Omental fat pad (tissue), 3 donors: ENCODE measurements at regions not wholly inside any gene's neighbourhood (a gene's known extent, or its start where the extent isn't known, plus 50 kb on each side); places are given as distances from the start of the nearest gene placed in this dataset.

Source experiments
- ATAC-seq: fragments of 150-250 bp; one replicate; pipeline ENCODE4 v1.9.1; 2016; ENCODE audit warnings: mild to moderate bottlenecking, moderate library complexity; ENCODE audit not compliant: low FRiP score
- DNase-seq: peaks from one replicate; pipeline ENCODE4 v3.0.0-alpha.2; 2019; ENCODE audit warnings: low spot score
- CTCF ChIP-seq, 3 donors: fragments of 450-650 bp; IDR thresholded peaks; one replicate each; pipeline ENCODE4 v1.5.1; 2016 to 2017; ENCODE audit warnings: antibody characterized with exemption in 3 of 3, mild to moderate bottlenecking in 3 of 3, moderate library complexity in 2 of 3

- ATAC-seq (no peak), DNase-seq (no peak)
- no peak for TF ChIP-seq CTCF (IDR thresholded peaks at IDR 0.05)
These were observed 185.2 kb upstream of the ZNF385D start for GRCh38 chr3:21936207-21936606.

GRCh38 chr3:21938267-21938681 lies 187.3 kb upstream of the ZNF385D start:
- DNase-seq (no peak), ATAC-seq (no peak)
- TF ChIP-seq CTCF (IDR thresholded peaks at IDR 0.05), result no peak

GRCh38 chr3:21942328-21942727 lies 191.3 kb upstream of the ZNF385D start:
- ATAC-seq, result no peak
- no peak for TF ChIP-seq CTCF (IDR thresholded peaks at IDR 0.05)
- DNase-seq, result no peak

- DNase-seq (no peak), ATAC-seq (no peak)
- no peak for TF ChIP-seq CTCF (IDR thresholded peaks at IDR 0.05)
These were observed 193.2 kb upstream of the ZNF385D start for GRCh38 chr3:21944251-21944650.

- TF ChIP-seq CTCF (IDR thresholded peaks at IDR 0.05), result no peak
- ATAC-seq, result no peak
- no peak for DNase-seq
These were observed 201.8 kb upstream of the ZNF385D start for GRCh38 chr3:21952856-21953255.

- ATAC-seq, result no peak
- no peak for TF ChIP-seq CTCF (IDR thresholded peaks at IDR 0.05)
These were observed 203.7 kb upstream of the ZNF385D start for GRCh38 chr3:21954709-21955108.

GRCh38 chr3:21955406-21955805 lies 204.4 kb upstream of the ZNF385D start:
- no peak for TF ChIP-seq CTCF (IDR thresholded peaks at IDR 0.05)
- DNase-seq, result no peak
- no peak for ATAC-seq

More at GRCh38 chr3:21954709-21955108, 203.7 kb upstream of the ZNF385D start:
- DNase-seq, result no peak
